Loucy (cell line): ENCODE measurements at regions not wholly inside any gene's neighbourhood (a gene's known extent, or its start where the extent isn't known, plus 50 kb on each side); places are given as distances from the start of the nearest gene placed in this dataset.

Experiments used
- CTCF ChIP-seq: fragments of 200-600 bp; sonication (generic); conservative IDR thresholded peaks from 2 replicates; pipeline ENCODE4 v1.5.1; 2014; ENCODE audit warnings: mild to moderate bottlenecking, antibody characterized with exemption, low read length
- EZH2phosphoT487 ChIP-seq: fragments of 200-600 bp; IDR thresholded peaks from 2 replicates; pipeline ENCODE4 v1.6.1; 2018; ENCODE audit warnings: antibody characterized with exemption, mild to moderate bottlenecking, moderate library complexity, borderline replicate concordance

GRCh38 chr18:38038242-38038641, 472.6 kb upstream of the CELF4 start:
- TF ChIP-seq CTCF: no peak
- TF ChIP-seq EZH2phosphoT487: no peak
